ENCODE measurements at regions not wholly inside any gene's neighbourhood (a gene's known extent, or its start where the extent isn't known, plus 50 kb on each side); places are given as distances from the start of the nearest gene placed in this dataset.

DNA sequence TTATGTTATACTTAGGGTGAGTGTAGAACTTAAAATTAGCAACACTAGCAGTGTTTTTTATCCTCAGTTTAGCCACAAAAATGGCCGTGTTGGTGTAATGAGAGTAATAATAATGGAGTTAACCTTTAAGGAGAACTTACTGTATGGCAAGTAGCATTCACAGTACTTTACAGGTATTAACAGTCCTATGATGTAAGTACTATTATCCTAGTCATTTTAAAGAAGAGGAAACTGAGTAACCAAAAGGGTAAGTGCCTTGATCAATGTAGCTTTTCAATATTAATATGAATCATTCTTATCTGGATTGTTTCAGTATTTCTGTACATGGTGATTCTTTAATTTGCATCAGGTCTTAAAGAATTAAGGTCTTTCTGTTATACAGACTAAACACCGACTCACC lies 170.3 kb downstream of the CD47 start:
- Histone ChIP-seq H4K20me1 (replicated peaks; ENCODE audit: control insufficient read depth, extremely low read depth, insufficient read depth, low read length) (no peaks in the 10 kb centered on the region), H3K27ac (ENCODE audit: insufficient read depth, low read depth, low read length) (no peak overlapping the region), H3K79me2 (ENCODE audit: control insufficient read depth, insufficient read depth, low read length) (no peaks in the 10 kb centered on the region), H3K9me1 (replicated peaks; ENCODE audit: control insufficient read depth, extremely low read depth, insufficient read depth, low read length) (no peaks in the 10 kb centered on the region), H3K36me3 (ENCODE audit: control insufficient read depth in 2 of 2, extremely low read depth in 1 of 2, insufficient read depth in 2 of 2, low read length in 2 of 2) (no peaks in the 10 kb centered on the region), H3K4me2 (ENCODE audit: insufficient read depth, low read length) (no peak overlapping the region), H3K4me3 (replicated peaks in 1 of 3; ENCODE audit: insufficient read depth in 1 of 3, low read depth in 1 of 3, low read length in 3 of 3) (no peak overlapping the region), H2AFZ (ENCODE audit: low read depth, low read length) (no peak overlapping the region), H3K4me1 (ENCODE audit: control insufficient read depth, extremely low read depth, insufficient read depth, low read length) (no peaks in the 10 kb centered on the region), H3K9me3 (replicated peaks; ENCODE audit: control insufficient read depth, insufficient read depth, low read length) (no peaks in the 10 kb centered on the region), H3K27me3 (ENCODE audit: control insufficient read depth in 2 of 2, insufficient read depth in 2 of 2, low read length in 2 of 2) (peaks cover 13 to 14% of the 10 kb centered on the region in 2 experiments), H3K9ac (replicated peaks; ENCODE audit: extremely low read depth, insufficient read depth, low read length) (no peak overlapping the region)
- intact Hi-C loops (cut with micrococcal nuclease) = no loop called here
- no peak for TF ChIP-seq MAX (IDR thresholded peaks at IDR 0.05; ENCODE audit: insufficient read depth, insufficient read length)
- TF ChIP-seq, protein P1, sequence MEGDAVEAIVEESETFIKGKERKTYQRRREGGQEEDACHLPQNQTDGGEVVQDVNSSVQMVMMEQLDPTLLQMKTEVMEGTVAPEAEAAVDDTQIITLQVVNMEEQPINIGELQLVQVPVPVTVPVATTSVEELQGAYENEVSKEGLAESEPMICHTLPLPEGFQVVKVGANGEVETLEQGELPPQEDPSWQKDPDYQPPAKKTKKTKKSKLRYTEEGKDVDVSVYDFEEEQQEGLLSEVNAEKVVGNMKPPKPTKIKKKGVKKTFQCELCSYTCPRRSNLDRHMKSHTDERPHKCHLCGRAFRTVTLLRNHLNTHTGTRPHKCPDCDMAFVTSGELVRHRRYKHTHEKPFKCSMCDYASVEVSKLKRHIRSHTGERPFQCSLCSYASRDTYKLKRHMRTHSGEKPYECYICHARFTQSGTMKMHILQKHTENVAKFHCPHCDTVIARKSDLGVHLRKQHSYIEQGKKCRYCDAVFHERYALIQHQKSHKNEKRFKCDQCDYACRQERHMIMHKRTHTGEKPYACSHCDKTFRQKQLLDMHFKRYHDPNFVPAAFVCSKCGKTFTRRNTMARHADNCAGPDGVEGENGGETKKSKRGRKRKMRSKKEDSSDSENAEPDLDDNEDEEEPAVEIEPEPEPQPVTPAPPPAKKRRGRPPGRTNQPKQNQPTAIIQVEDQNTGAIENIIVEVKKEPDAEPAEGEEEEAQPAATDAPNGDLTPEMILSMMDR (IDR thresholded peaks at IDR 0.05; ENCODE audit: extremely low read depth in 1 of 2, insufficient read depth in 1 of 2, low read depth in 1 of 2, low read length in 2 of 2) = no peak
- no peak for TF ChIP-seq EZH2 (IDR thresholded peaks at IDR 0.05; ENCODE audit: borderline replicate concordance, low read depth, low read length, severe bottlenecking)
- no peak for TF ChIP-seq POLR2AphosphoS5 (IDR thresholded peaks at IDR 0.05; ENCODE audit: insufficient read depth, low read depth, low read length)
- no peak for TF ChIP-seq GATA2 (IDR thresholded peaks at IDR 0.05; ENCODE audit: insufficient read depth, insufficient read length, low read depth, low read length)
- TF ChIP-seq FOS (IDR thresholded peaks at IDR 0.05; ENCODE audit: borderline replicate concordance, insufficient read depth, low read length) = no peak
- no peak for TF ChIP-seq JUN (IDR thresholded peaks at IDR 0.05; ENCODE audit: borderline replicate concordance, insufficient read depth, insufficient read length, low read depth)
- no peak for TF ChIP-seq MYC (IDR thresholded peaks at IDR 0.05; ENCODE audit: low read depth, low read length)
- no peak for TF ChIP-seq POLR2A (IDR thresholded peaks at IDR 0.05; ENCODE audit: low read depth, low read length)
- dilution Hi-C loops (cut with MboI; ENCODE audit: extremely low pct_ligation_motif_present, low sequenced_read_pairs) = no loop called here
- no peak for DNase-seq (ENCODE audit: low read depth, low spot score)
- CTCF ChIA-PET = interaction anchor here (1.0 kb wide), 1 partner anchor 11 kb away, joined by 3 read pairs; no protein-coding TSS in a partner anchor
- POLR2A ChIA-PET = no interaction called here
- no TSS peak for BruUV-seq (replicated peaks)
- FAIRE-seq = no peak
